ENCODE measurements at regions not wholly inside any gene's neighbourhood (a gene's known extent, or its start where the extent isn't known, plus 50 kb on each side); places are given as distances from the start of the nearest gene placed in this dataset.
"Not testable (repeated sequence)": the region's sequence is repeated elsewhere in the genome, so short reads cannot be mapped to it uniquely, and the experiment has no call there.

DNA sequence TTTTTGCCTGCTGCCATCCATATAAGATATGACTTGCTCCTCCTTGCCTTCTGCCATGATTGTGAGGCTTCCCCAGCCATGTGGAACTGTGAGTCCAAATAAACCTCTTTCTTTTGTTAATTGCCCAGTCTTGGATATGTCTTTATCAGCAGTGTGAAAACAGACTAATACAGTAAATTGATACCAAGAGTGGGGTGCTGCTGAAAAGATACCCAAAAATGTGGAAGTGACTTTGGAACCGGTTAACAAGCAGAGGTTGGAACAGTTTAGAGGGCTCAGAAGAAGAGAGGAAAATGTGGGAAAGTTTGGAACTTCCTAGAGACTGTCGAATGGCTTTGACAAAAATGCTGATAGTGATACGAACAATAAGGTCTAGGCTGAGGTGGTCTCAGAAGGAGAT lies 61.1 kb upstream of the DLG1 start:
- TF ChIP-seq POLR2AphosphoS5, POLR2A (IDR thresholded peaks at IDR 0.05; ENCODE audit: low read depth, low read length): not testable (repeated sequence)
